ENCODE measurements at regions not wholly inside any gene's neighbourhood (a gene's known extent, or its start where the extent isn't known, plus 50 kb on each side); places are given as distances from the start of the nearest gene placed in this dataset.

GRCh38 chr7:124179641-124180040 is 146.8 kb upstream of the TMEM229A start:
- TF ChIP-seq CTCF (IDR thresholded peaks at IDR 0.05) (no peak), RAD21 (conservative IDR thresholded peaks at IDR 0.05 in 1 of 2, IDR thresholded peaks at IDR 0.05 in 1 of 2) (no peak), RFX5 (IDR thresholded peaks at IDR 0.05) (no peak), RNF2 (IDR thresholded peaks at IDR 0.05; ENCODE audit: borderline replicate concordance, low read depth) (no peak), CEBPB (IDR thresholded peaks at IDR 0.05) (no peak), MAX (IDR thresholded peaks at IDR 0.05) (no peak), HOXA7 (CRISPR knock-in tag; IDR thresholded peaks at IDR 0.05) (no peak), MAZ (IDR thresholded peaks at IDR 0.05; ENCODE audit: borderline replicate concordance, low read depth, low read length) (no peak), POLR2A (IDR thresholded peaks at IDR 0.05; ENCODE audit: low read length) (no peak)

Data from A549 (cell line).